ENCODE measurements at regions not wholly inside any gene's neighbourhood (a gene's known extent, or its start where the extent isn't known, plus 50 kb on each side); places are given as distances from the start of the nearest gene placed in this dataset.
"Not testable (repeated sequence)": the region's sequence is repeated elsewhere in the genome, so short reads cannot be mapped to it uniquely, and the experiment has no call there.

DNA sequence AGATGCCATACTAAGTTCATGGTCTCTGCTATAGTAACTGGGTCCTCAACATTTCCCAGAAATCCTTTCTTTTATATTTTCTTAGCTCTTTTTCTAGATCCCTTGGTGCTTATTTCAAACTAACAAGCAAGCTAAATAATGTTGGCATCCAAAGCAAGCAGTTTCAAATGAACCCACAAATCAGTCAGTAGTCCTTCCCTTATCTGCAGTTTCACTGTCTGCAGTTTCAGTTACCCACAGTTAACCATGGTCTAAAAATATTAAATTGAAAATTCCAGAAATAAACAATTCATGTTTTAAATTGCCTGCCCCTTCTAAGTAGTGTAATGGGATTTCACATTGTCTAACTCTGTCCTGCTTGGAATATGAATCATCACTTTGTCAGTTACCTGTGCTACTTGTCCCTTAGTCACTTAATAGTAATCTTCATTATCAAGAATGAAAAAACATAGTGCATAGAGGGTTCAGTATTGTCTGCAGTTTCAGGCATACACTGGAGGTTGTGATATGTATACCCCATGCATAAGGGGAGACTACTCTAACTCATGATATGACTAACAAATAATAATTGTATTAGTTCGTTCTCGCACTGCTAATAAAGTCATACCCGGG is 633.7 kb downstream of the MECOM start:
- no peak for DNase-seq

DNA sequence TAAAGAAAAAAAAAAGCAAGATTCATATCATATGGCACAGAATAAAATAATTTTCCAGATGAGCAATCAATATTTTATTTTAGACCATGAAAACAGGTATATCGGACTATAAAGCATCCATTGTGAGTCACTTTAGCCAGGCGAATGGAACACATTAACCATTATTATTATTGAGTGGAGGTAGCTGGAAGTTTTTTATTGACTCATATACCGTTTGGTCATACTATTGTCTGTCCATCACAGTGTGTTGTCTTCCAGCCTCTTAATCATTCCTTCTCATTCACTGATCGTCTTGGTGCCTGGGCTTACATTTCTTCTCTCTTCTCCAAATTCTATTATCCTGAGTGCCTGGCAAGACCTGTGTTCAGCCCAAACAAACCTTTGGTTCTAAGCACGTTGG is 634.8 kb downstream of the MECOM start:
- DNase-seq: no peak

DNA sequence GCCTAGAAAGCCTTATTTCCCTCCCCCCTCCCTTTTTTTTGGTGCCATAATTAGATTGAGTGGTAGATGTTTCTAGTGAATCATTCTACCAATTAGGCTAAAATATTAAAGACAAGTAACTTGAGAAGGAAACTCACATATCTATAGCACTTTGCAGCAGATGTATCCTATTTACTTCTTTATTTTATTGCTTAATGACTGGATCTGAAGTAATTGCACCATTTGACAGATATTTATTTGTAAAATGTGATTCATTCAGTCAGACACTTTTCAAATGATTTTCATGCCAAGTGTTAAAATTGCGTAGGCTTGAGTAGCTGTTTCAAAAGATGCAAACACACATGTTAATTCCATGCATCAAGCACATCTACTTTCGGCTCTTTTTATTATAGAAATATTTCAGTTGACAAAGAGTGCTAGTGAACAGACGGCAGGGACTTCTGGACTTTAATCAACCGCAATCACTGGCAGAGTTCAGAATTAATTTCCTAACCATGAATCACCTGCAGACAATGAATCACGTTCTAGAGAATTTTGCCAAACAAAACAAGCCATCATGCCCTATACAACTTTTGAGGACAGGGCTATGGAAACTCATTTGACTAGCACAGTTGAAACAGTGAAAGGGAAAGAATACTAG is 636.8 kb downstream of the MECOM start:
- peak; percentile 42 for DNase-seq

DNA sequence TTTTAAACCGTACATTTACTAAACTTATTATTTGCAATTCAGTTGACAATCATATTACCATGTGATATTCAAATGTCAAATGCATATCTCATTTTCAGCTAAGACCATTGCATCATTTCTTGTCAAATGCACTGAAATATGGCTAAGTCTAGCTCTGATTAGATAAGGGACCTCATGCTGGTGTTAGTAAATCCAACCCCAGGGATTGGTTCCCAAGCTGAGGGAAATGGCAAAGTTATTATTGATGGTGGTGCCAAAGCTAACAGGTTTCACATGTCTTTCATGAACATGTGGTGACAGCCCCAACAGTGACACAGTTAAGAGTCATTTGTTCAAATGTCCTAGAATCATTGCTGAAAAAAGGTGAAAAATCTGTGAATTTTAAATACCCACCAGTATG is 641.1 kb downstream of the MECOM start:
- DNase-seq: no peak

DNA sequence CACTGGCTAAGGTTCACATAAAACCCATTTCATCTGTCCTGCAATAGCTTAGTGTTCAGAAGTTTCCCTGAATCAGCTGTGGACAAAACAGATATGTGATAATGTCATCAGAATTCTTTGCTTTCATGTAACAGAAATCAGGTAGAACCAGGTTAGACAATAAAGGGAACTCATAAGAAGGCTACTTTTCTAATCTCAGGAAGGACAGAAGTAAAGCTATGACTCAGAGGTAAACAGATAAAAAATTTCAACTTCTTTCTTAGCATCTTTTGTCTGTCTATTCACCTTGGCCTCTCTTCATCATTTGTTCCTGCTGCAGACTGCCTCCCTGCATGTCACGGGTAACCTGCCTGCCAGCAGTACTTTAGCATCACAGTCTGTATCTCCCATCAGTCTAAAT is 643.1 kb downstream of the MECOM start:
- DNase-seq: no peak

DNA sequence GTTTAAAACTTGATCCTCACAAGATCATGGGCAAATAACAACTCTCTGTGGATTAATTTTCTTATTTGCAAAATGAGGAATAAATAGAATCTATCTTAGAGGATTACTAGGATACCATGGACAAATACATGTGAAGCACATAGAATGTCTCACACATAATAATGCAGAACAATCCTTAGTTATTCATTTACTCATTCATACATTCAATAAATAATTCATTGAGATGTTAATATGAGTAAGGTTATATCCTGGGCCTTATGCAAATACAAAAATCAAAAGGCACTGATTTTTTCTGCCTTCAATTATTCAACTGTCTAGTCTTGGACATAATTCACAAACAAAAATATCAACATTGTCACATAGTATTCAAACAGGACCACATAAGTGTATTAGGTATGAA is 654.1 kb downstream of the MECOM start:
- DNase-seq: no peak

GRCh38 chr3:169008776-169009358 is 654.6 kb downstream of the MECOM start:
- no peak for DNase-seq

GRCh38 chr3:169007145-169007544 is 656.4 kb downstream of the MECOM start:
- DNase-seq: no peak

- not testable (repeated sequence) for DNase-seq
Measured at GRCh38 chr3:169006398-169006797, 657.1 kb downstream of the MECOM start.

GRCh38 chr3:169002689-169003088 is 660.8 kb downstream of the MECOM start:
- peak; percentile 91 for DNase-seq

GRCh38 chr3:168998792-168999191 is 664.7 kb downstream of the MECOM start:
- DNase-seq: no peak

GRCh38 chr3:168997488-168997887 is 666.0 kb downstream of the MECOM start:
- DNase-seq: no peak

DNA sequence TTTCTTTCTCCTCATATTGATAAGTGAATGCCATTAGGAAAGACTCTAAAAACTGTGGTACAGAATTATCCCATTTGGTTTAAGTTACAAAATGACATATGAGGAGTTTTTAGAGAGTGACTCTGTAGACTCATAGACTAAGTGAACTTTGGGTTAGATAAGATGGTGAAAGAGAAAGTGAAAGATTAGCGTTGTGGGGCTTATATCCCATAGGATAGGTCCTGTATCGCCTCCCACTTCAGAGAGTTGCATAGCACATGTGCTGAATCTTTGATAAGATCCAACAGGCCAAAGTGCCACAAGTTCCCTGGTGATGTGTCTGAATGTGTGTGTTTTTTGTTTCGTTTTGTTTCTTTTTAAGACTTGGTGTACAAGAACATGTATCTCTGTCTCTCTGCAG is 666.9 kb downstream of the MECOM start:
- DNase-seq: no peak

DNA sequence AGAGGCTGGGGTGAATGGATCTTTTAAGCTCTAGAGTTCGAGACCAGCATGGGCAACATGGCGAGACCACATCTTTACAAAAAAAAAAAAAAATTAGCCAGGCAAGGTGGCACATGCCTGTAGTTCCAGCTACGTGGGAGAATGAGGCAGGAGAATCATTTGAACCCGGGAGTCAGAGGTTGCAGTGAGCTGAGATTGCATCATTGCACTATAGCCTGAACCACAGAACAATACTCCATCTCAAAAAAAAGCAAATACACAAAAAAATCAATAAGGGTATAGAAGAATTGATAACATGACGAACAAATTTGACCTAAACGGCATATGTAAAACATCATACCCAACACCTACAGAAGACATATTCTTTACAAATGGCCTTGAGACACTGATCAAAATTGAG is 668.4 kb downstream of the MECOM start:
- no peak for DNase-seq

DNA sequence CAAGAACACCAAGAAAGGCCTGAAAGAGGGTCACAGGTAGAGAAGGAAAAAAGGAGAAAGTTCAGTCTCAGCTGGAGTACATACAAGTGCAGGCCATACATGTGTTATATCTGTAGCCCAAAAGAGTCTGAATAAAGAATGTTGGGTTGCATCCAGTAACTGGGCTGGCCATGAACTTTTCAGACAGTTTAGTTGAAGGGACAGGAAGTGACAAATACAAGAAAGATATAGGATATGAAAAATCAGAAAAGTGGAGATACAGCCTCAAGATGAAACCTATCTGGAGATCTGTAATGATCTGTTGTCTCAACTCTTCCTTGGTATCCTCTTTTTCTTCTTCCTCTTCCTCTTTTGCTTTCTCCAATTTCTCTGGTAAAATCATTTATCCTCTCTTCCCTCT is 671.7 kb downstream of the MECOM start:
- DNase-seq: no peak

GRCh38 chr3:168990621-168991020 is 672.9 kb downstream of the MECOM start:
- DNase-seq: no peak

- no peak for DNase-seq
Measured at GRCh38 chr3:168990134-168990533, 673.4 kb downstream of the MECOM start.

DNA sequence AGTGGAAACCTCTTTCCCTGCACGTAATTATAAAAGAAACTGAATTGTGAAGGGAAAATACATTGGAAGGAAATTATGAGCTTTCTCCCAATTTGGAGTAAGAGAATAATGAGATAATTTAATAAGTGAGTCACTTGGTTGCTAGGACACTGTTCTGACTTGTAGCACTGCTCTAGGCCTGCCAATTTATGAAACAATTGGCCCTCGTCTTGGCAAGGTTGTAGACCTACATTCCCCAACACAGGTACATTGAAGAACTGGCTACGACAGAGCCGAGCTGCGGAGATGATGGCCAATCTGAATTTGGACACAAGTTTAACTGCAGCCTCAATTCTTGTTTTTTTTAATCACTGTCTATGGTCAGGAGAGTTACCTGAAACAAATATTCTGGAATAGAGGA is 674.1 kb downstream of the MECOM start:
- no peak for DNase-seq

DNA sequence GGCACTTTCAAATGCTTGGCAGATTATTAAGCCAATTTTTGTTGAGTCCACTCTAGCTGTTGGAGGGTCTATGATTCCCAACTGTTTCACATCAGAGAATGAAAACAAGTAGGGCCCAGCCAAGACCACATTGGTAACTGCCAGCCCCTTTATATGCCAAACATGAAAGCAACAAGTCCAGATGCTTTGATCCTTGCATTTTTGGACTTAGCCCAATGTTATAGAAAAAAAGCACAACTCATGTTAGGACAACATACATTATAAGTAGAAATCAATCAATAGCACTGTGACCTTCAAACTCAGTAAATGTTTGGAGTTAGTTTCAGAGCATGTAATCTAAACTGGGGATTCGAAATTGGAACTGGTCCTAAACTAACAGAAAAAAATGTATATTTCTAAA is 674.7 kb downstream of the MECOM start:
- DNase-seq: no peak

DNA sequence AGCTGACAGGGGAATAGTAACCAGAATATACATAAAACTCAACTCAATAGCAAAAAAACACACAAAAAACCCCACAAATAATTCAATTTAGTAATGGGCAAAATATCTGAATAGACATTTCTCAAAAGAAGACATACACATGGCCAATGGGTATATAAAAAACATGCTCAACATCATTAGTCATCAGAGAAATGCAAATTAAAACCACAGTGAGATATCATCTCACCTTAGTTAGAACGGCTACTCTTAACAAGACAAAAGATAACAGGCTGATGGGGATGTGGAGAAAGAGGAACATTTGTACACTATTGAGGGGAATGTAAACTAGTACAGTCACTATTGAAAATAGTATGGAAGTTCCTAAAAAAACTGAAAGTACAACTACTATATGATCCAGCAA is 678.6 kb downstream of the MECOM start:
- DNase-seq: no peak

DNA sequence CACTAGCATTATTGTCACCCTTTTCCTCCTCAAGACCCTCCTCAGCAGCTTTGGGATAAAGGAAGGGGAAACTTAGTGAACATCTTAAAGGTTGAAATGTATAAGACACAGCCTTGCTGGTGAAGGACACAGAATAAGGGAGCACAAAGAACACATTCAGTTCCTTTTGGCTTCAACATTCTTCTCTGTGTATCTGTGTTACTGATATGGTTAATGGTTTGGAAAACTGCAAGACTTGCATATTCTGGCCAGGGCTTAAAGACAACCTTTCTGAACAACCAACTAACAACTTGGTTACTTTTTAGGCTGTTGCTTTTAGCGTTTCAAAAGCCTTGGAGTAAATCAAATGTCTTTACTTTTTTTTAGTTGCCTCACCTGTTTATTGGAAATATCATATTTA is 680.5 kb downstream of the MECOM start:
- DNase-seq: no peak

GRCh38 chr3:168981396-168981795 is 682.1 kb downstream of the MECOM start:
- no peak for DNase-seq

GRCh38 chr3:168977716-168978374 is 685.7 kb downstream of the MECOM start:
- no peak for DNase-seq

GRCh38 chr3:168976969-168977368 is 686.5 kb downstream of the MECOM start:
- DNase-seq: no peak

Measured in NCI-H774 (cell line).